HG02763 (cell line): ENCODE measurements at regions not wholly inside any gene's neighbourhood (a gene's known extent, or its start where the extent isn't known, plus 50 kb on each side); places are given as distances from the start of the nearest gene placed in this dataset.

Experiments
- ATAC-seq: cut with Tn5 transposase; IDR thresholded peaks from one replicate; pipeline ENCODE4 v1.9.1; 2021; ENCODE audit warnings: mild to moderate bottlenecking, moderate library complexity; ENCODE audit not compliant: unreplicated experiment

DNA sequence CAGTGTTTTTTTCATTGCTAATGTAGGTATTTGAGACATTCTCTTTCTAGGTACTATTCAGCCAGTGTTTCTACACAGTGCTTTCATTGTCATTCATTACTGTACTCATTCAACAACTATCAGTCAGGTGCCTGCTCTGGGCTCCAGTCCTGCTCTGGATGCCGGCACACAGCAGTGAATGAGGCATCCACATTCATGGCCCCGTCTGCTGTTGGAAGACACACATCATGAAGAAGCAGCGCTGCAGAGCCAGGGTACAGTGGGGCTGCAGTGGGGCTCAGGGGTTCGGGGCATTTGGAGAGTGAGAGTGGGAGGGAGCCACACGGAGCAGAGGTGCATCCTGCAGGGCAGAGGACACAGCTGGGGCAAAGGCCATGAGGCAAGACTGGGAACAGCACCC lies 737.2 kb upstream of the RAB6C start:
- ATAC-seq: no peak

DNA sequence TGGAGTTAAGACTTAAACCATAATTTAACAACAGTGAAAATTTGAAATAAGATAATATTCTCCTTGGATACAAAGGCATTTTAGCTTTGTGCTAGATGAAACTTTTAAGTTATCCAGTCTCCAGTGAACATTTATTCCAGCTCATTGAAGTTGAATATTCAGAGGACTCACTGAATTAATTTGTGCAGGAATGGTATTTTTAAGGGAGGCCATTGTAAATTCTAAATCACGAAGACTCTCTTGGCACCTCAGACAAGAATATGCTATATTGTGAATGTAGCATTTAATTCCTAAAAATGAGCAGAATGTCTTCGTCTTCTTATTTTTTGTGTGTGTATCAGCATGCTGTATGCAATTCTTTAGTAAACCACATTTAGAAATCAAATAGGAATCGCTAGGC lies 731.7 kb upstream of the RAB6C start:
- no peak for ATAC-seq

DNA sequence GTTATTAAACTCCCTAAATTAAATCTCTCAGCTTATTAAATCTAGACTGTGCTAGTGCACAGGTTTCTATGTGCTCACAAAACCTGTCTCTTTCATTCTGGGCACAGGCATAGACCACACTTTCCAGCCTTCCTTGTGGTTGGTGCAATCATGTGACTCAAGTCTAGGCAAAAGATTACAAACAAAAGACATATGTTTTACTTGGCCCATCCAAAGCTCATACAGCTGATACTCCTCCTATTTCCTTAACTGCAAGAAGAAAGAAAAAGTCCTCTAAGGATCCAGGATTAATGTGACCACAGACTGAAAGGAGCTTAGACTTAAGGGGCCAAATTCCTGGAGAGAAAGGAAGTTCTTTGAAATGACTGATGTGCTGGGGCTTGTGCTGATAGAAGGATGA lies 731.3 kb upstream of the RAB6C start:
- no peak for ATAC-seq

DNA sequence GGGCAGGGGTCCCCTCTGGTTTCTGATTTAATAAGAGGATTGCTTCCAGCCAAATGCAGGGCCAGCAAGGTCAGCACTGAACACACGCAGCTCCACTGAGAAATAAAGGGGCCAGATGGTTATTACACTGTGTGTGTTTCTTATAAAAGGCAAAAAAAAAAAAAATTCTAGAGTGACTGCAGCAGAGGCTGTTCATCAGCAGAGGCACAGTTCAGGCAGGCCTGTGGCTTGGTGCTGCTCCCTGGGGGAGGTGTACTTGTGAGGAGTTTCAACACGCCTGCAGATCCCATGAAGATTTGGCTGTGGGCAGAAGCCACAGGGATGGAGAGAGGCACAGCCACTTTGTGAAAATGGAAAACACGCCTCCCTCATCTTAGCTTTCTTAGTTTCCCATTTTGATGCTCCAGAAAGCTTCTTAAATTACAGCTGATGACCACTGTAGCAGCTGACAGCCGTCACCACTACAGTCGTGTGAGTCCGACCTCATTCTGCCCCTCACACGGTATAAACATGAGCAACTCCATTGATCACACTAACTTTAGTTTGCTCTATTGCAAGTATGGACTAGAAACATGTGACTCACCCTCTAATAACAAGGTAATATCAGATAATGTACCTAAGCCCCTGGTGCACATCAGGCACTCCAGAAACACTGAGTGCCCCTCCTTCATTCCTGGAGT lies 726.5 kb upstream of the RAB6C start:
- ATAC-seq: no peak

DNA sequence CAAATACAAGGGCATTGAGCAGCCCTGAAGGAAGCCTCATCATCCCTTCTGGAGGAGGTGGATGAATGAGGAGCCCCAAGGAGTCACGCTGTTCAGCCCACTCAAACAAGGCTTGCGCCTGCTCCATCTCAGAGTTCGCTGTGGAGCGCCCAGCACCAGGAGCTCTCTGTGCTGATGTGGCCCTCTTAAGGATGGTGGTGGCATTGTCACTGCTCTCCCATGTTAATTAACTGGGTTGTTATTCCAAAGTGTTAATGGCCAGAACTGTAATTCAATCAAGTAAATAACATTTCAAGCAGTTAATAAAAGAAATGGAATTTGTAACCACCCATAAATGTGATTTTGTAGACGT lies 726.0 kb upstream of the RAB6C start:
- ATAC-seq: no peak

DNA sequence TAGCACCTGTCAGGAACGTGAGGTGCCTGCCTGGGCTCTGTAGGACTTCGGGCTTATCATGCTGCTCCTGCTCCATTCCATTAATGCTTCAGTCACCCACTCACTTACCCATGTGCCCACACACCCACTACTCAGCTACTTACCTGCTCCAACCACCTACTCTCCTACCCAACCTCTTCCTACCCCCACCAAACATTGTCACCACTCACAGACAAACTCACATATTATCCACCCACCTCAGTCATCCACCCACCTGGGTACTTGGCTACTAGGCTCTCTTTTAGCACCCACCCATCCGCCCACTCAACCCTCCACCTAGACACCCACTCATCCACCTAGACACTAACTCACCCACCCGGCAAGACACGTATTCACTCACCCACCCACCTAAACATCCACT lies 724.7 kb upstream of the RAB6C start:
- ATAC-seq: no peak

DNA sequence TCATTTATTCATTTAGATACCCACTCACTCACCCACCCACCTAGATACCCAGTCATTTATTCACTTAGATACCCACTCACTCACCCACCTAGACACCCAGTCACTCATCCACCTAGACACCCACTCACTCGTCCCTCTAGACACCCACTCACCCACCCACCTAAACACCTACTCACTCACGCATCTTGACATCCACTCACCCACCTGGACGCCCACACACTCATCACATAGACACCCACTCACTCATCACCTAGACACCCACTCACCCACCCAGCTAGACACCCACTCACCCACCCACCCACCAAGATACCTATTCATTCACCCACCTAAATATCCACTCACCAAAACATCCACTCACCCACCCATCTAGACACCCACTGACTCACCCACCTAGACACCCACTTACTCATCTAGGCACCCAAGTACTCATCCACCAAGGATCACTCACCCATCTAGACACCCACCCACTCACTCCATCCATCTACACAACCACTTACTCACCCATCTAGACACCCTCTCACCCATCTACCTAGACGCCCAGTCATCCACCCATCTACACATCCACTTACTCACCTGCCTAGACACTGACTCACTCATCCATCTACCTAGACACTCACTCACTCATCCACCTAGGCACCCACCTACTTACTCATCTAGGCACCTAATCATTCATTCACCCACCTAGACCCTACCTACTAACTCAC lies 723.7 kb upstream of the RAB6C start:
- no peak for ATAC-seq

DNA sequence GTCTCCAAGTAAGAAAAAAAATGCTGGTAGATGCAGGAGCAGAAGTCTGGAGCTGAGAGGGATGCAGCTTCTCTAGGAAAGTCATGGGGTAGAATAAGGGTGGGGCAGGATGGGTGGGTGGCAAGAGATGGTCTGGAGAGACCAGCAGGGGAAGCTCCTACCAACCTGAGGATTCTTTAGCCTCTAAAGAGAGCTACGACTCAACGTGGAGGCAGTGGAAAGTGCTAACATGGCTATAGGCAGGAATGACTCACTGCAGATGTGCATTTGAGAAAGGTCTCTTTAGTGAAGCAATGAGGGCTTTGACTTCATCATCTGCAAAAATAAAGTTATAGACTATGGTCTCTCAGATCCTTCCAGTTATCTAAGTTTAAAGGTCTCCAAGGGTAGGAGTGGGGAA lies 722.8 kb upstream of the RAB6C start:
- no peak for ATAC-seq

DNA sequence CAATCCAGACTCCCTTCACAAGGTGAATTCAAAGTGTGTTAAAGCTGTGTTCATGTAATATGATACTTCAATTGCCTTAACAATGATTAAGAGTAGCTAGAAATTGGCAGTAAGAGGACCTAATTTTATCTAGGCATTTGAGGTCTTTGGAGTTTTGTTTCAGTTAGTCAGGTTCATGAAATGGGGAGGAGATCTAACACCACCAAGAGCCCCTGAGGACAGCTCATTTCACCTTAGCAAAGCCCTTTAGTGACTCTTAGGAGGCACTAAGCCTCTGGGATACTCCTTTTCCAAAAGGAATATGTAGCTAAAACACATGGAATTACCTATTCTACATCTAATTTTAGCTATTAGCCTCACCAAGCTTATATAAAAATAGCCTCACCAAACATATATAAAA lies 716.5 kb upstream of the RAB6C start:
- ATAC-seq: no peak

DNA sequence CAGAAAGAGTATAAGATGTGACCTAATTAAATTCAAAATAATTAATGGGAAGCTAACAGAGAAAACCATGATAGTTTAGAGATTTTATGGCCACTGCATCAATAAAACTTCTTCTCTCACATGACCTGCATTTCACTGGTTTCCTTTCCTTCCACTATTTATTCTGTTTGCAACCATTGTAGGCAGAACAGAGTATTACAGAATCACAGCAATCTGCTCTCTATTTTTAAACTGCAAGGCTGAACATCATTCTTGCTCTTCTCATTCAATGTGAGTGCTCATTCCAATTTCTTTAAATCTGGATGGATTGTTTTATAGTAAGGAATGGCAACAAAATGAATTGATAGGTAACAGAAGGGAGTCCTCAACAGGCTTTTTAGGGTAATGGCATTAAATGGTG lies 715.5 kb upstream of the RAB6C start:
- ATAC-seq: no peak

DNA sequence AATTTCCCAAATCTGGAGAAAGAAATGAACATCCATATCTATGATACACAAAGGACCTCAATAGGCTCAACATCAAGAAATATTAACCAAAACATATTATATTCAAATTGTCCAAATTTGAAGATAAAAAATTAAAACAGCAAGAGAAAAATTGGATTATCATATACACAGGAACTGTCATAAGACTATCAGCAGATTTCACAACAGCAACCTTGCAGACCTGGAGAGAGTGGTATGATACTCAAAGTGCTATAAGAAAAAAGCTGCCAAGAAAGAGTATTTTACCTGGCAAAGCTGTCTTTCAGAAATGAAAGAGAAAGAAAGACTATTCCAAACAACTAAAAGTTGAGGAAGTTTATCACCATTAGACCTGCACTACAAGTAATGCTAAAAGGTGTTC lies 711.9 kb upstream of the RAB6C start:
- no peak for ATAC-seq

DNA sequence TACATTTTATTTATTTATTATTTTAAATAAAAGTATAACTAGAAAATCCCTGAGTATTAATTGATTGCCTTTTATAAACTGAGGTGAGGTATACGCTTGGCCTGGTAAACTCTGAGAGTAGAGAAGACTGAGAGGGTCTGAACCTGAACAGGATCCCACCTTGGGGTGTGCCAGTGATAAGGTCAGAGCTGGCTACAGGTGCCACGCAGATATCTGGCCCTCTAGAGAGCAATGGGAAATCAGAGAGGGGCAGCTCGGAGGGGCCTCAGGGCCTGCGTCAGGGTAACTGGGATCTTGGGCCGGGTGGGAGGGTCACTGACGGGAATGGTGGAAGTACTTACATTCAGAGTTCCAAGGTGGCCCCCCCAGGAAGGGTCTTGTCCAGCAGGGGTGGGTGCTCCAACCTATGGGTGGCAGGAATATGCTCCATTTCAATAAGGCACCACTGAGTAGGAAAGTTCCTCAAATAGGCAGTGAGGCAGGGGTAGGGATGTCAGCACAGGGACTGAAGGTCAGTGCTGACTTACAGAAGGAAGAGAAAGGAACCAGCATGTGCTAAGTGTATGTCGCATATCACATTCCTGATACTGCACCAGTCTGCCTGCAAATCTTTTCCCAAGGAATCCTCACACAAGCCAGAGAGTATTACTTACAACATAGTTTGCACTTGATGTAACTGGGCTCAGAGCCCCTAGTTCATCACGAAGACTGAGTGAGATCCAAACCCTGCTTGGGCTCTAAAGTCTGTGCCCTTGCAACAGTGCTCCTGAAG lies 706.0 kb upstream of the RAB6C start:
- no peak for ATAC-seq

DNA sequence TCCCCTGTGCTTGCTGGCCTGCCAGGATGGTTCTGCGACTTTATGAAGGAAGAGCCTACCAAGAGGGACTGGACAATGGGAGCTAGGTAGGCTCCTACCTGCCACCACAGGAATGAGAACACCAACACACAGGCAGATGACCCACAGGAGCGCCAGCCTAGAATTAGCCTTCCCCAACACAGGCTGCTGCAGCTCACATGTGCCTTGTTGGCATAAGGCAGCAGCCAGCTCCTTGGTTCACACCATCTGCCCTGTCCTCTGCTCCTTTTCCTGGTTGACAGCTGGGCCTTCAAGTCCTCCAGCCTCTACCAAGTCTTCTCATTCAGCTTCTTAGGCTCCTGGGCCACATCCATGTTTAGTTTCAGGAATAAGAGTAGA lies 705.4 kb upstream of the RAB6C start:
- no peak for ATAC-seq

DNA sequence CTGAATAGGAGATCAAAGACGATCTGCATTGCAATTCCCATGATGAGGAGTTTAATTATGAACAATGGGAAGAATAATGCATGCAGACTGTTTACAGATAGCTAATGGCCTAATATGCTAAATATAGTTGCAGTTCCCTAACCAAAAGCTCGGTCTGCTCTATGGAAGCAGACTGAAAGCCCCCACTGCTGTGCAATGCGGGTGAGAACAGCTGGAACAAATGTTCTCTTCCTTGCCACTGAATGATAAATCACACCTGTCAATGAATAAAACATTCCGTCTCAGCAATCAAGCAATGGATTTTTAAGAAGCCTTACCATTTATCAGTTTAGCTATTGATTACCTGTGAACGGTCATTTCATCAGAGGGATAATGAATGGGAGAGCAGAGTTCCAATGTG lies 704.5 kb upstream of the RAB6C start:
- ATAC-seq: no peak

DNA sequence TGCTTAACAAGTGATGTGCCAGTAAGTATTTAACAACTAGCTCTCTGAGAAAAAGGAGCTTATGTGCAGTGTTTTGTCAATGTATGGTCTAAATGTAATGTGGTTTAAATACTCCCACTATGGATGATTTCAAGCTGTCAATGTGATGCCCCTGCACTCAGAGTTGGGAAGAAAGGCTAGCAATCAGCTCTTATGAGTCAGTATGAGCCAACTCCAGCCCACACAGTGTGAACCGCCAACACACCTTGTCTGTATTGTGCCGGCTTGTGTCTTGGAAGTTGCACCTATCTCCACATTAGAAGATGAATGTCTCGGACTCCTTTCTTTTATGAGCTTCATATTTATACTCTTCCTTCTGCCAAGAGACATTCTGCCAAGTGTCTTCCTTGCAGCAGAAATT lies 703.8 kb upstream of the RAB6C start:
- ATAC-seq: no peak

DNA sequence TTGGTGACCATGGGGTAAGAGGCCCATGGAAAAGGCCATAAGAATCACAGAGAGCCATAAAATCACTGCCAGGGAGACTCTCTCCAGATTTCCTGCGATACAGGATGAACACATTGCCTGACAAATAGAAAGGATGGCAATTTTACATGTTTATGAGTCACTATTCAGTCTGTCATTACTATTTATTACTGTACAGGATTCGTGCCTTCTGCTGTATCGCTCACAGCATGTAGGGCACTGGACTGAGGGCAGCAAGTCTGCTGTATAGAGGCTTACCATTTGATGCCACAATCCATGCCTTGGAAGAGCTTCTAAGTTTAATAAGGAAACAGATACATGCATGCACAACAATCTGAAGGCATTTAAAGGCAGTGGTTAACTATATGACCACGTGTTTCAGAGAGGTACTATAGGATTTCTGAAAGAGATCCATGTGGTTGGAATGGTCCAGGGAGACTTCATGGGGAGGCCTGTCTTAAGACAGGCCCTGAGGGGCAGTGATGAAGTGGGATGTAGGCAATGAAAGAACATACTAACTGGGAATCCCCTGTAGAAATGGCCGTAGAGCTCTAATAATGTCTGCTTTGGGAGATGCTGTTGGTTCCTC lies 702.4 kb upstream of the RAB6C start:
- ATAC-seq: no peak

DNA sequence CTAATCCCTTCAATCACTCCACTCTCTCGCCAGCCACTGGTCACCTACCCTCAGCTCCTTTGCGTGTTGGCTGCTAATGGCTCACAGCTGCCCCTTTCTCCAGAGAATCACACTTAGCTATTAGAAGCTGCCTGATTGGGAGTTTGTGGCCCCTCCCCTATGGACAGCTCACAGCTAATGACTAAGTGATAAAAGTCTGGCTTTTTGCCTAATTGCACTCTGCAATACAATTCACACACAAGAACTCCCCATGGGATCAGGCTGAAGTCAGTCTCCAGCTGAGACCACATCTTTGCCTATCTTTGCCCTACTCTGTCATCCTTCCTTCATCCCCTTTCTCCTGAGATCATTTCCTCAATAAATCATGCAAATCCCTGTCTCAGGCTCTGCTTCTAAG lies 701.9 kb upstream of the RAB6C start:
- ATAC-seq: no peak

DNA sequence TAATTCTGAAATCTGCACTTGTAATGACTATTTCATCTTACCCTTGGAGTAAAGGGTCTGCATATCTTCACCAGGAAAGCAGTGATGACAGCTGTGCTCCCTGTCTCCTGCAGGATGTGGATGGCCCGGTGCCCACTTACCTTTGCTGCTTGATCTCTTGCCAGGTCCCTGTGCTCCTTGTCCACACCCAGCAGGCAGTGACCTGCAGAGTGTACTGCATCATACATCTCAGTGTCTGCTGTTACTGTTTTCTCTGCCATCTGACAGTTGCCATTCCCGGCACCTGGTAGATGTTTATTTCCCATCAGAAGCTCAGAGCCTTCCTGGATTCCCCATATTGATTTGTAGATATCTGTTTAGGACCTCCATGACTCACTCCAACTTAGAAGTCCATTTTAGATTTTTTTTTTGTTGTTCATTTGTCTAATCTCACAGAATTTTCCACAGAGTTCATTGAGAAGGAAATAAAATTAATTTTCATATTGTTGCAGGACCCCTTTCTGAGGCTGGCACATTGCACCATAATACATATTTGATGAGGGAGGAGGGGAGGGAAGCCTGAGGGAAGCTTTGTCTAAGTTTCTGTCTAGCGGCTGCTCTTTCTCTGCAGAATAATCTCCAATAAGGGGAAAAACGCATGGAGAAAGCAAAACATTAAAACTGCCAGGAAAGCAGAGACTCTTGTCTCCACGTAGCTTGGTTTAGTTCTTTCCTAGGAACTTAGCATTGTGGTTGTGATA lies 697.5 kb upstream of the RAB6C start:
- no peak for ATAC-seq

DNA sequence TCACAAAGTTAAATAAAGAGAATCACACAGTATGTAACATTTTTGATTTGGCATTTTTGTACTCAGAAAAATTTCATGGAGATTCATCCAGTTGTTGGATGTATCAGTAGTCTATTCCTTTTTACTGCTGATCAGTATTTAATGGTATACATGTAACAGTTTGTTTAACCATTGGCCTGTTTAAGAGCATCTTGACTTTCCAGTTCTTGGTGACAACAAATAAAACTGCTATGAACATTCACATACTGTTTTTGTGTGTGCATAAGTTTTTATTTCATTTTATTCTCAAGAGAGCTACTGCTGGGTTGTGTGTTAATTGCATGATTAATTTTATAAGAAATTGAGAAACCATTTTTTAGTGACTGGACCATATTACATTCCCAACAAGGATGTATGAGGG lies 694.5 kb upstream of the RAB6C start:
- ATAC-seq: no peak

DNA sequence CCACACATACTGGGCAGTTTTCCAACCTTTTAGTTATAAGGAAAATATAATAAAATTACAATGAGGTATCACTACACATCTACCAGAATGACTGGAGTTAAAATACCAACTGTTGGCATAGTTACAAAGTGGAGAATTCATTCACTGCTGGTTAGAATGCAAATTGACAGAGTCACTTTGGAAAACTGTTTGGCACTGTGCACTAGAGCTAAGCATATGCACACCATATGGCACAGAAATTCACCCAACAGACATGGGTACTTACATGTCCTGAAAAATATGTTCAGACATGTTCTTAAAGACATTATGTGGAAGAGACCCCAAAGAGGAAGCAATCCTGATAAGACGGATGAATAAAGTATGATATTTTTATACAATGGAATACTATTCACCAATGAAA lies 686.1 kb upstream of the RAB6C start:
- ATAC-seq: no peak

DNA sequence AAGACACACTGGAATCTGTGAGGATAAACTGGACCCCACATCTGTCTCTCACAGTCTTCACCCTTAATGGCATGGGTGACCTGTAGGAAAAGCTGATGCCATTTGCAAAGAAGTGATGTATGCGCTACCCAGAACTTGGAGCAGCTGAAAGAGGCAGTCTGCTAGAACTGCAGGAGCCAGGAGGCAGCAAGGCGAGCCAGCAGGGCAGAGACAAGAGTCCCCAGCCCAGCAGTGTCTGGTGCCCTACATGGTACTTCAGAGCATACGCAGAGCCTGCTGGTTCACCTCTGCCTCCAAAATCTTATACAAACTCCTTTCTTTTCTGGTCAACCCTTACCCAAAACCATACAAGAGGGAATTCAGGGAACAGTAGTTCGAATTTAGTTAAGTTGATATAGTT lies 683.1 kb upstream of the RAB6C start:
- no peak for ATAC-seq
